ENCODE measurements at regions not wholly inside any gene's neighbourhood (a gene's known extent, or its start where the extent isn't known, plus 50 kb on each side); places are given as distances from the start of the nearest gene placed in this dataset.

GRCh38 chrX:82756272-82756671 lies 751.8 kb upstream of the POU3F4 start:
- H3K18ac ChIP-seq (ENCODE audit: insufficient read length, low read depth, low read length), result no peak overlapping the region
- no peak overlapping the region for H3K27ac Mint-ChIP-seq
- H2BK20ac ChIP-seq (ENCODE audit: low read depth, low read length, poor library complexity, severe bottlenecking), result no peak overlapping the region
- H3K4ac ChIP-seq (ENCODE audit: low read depth, low read length), result no peak overlapping the region
- no peak overlapping the region for H3K9ac ChIP-seq (ENCODE audit: extremely low read depth, insufficient read length, low read length)
- no peak overlapping the region for H3K4me3 Mint-ChIP-seq
- H3K23ac ChIP-seq (ENCODE audit: insufficient read length, low read depth, low read length), result no peak overlapping the region
- peaks cover 55 to 62% of the 10 kb centered on the region in 2 experiments for H3K9me3 Mint-ChIP-seq
- H3K23me2 ChIP-seq (ENCODE audit: insufficient read length, low read depth, low read length, poor library complexity, severe bottlenecking), result no peaks in the 10 kb centered on the region
- no peaks in the 10 kb centered on the region for H3K27me3 Mint-ChIP-seq (ENCODE audit: low read depth)
- H3K4me1 ChIP-seq (ENCODE audit: insufficient read depth, low read length), result no peaks in the 10 kb centered on the region
- H2BK5ac ChIP-seq (ENCODE audit: insufficient read length, low read length), result no peak overlapping the region
- peaks cover 0 to 6% (median 3%) of the 10 kb centered on the region in 3 experiments; a peak in 4 of 7 replicates for H3K36me3 Mint-ChIP-seq (ENCODE audit: insufficient read depth in 1 of 3, low read depth in 3 of 3)
- no peak overlapping the region for H3K56ac ChIP-seq (ENCODE audit: insufficient read length, low read depth, low read length)
- H4K20me1 ChIP-seq (ENCODE audit: control insufficient read depth, insufficient read depth, insufficient read length), result no peaks in the 10 kb centered on the region
- H3K79me2 ChIP-seq (ENCODE audit: insufficient read depth, low read length), result no peaks in the 10 kb centered on the region
- no peaks in the 10 kb centered on the region for H3K9me3 ChIP-seq (ENCODE audit: control insufficient read depth, low read depth, low read length)
- H3K79me1 ChIP-seq (ENCODE audit: insufficient read depth, low read depth, low read length, poor library complexity, severe bottlenecking), result no peaks in the 10 kb centered on the region
- no peak overlapping the region for H2BK120ac ChIP-seq (ENCODE audit: low read depth, low read length, poor library complexity, severe bottlenecking)
- H3K4me1 Mint-ChIP-seq, result peaks cover 5% of the 10 kb centered on the region in 2 experiments; a peak in 2 of 4 replicates
- no peak overlapping the region for H3K14ac ChIP-seq (ENCODE audit: insufficient read depth, low read length)
- H4K5ac ChIP-seq (ENCODE audit: insufficient read length, low read depth, low read length), result no peak overlapping the region
- no peak overlapping the region for H3K27ac ChIP-seq (ENCODE audit: insufficient read length, low read depth, low read length)
- no peak overlapping the region for H2BK12ac ChIP-seq (ENCODE audit: insufficient read length, low read depth, low read length)
- H3T11ph ChIP-seq (ENCODE audit: low read length), result no peak overlapping the region
- no peak overlapping the region for H4K8ac ChIP-seq (replicated peaks; ENCODE audit: insufficient read length, low read depth, low read length)
- no peak overlapping the region for H4K91ac ChIP-seq (ENCODE audit: insufficient read length, low read depth, low read length)
- H3K4me2 ChIP-seq (ENCODE audit: insufficient read depth, insufficient read length, low read length), result no peak overlapping the region
- no peak for DNase-seq
- no peak overlapping the region for H2AFZ ChIP-seq (ENCODE audit: low read length)
- H2AK5ac ChIP-seq (ENCODE audit: insufficient read length, low read length), result no peak overlapping the region
- H2BK15ac ChIP-seq (ENCODE audit: low read depth, low read length), result no peak overlapping the region
- no peaks in the 10 kb centered on the region for H3K27me3 ChIP-seq (ENCODE audit: insufficient read depth, low read length)
- TF ChIP-seq CTCF (conservative IDR thresholded peaks at IDR 0.05), result no peak
- WGBS (ENCODE audit: extremely low coverage, insufficient read length, low lambda C conversion rate), result no CpG with 5 or more reads among the region's 6 CpGs
